HepG2 (cell line): ENCODE measurements at regions not wholly inside any gene's neighbourhood (a gene's known extent, or its start where the extent isn't known, plus 50 kb on each side); places are given as distances from the start of the nearest gene placed in this dataset.

Source experiments
- ATAC-seq: fragments of 200-7000 bp; cut with Tn5 transposase; 3 replicates; pipeline ENCODE4 v1.9.1; 2020; ENCODE audit warnings: mild to moderate bottlenecking, moderate library complexity
- BruUV-seq: library from RNA; stranded (reverse); fragments of 400-500 nt; replicated peaks from 2 replicates; lab custom pipeline; 2021; lab: Mats Ljungman, UMichigan
- CTCF ChIA-PET: fragments of 300-600 bp; formaldehyde crosslinking; extraction: SDS; loops from one replicate; lab custom pipeline; 2021; ENCODE audit warnings: low total read pairs, inconsistent platforms, low intra/inter-chr PET ratio; lab: Yijun Ruan, JAX
- POLR2A ChIA-PET: fragments of 350-600 bp; sonication (Branson Sonifier 250); formaldehyde crosslinking; loops from one replicate; lab custom pipeline; 2020; ENCODE audit warnings: antibody characterized with exemption, inconsistent platforms; lab: Yijun Ruan, JAX
- DNase-seq: peaks from one replicate; pipeline ENCODE4 v3.0.0-alpha.2; 2015; ENCODE audit warnings: low spot score
- FAIRE-seq: peaks from 3 replicates; lab custom pipeline; 2011; peaks lifted over from hg19 to GRCh38; lab: Jason Lieb, UNC
- H2AFZ ChIP-seq: one replicate; pipeline ENCODE4 v1.6.1; 2011; ENCODE audit warnings: low read length, inconsistent platforms
- H3K27ac ChIP-seq: fragments of 300-600 bp; 3 replicates; pipeline ENCODE4 v1.8.0; 2011; ENCODE audit warnings: mixed run types, mild to moderate bottlenecking, mixed read lengths, low read length, inconsistent platforms; ENCODE audit not compliant: insufficient read depth; ENCODE audit errors: extremely low read length
- H3K27me3 ChIP-seq, 2 experiments: fragments of 200-600 bp in 1 of 2; 2 replicates in 1 of 2; 3 replicates in 1 of 2; pipeline versions ENCODE4 v1.6.0 to v1.8.0; 2011; ENCODE audit warnings: low read length in 2 of 2, mild to moderate bottlenecking in 2 of 2, moderate library complexity in 2 of 2, inconsistent platforms in 1 of 2; ENCODE audit not compliant: insufficient read depth in 2 of 2, control insufficient read depth in 1 of 2
- H3K36me3 ChIP-seq, 2 experiments: fragments of 200-600 bp in 1 of 2; replicated peaks in 1 of 2; 2 replicates in 1 of 2; 3 replicates in 1 of 2; pipeline versions ENCODE4 v1.5.1 to v1.8.0; 2011; ENCODE audit warnings: low read length in 2 of 2, inconsistent platforms in 1 of 2; ENCODE audit not compliant: insufficient read depth in 2 of 2, control insufficient read depth in 1 of 2
- H3K4me1 ChIP-seq: 2 replicates; pipeline ENCODE4 v1.5.1; 2012; ENCODE audit warnings: low read length, inconsistent platforms; ENCODE audit not compliant: insufficient read depth
- H3K4me2 ChIP-seq: 2 replicates; pipeline ENCODE4 v1.6.0; 2011; ENCODE audit warnings: low read depth, low read length, inconsistent platforms
- H3K4me3 ChIP-seq, 3 experiments: fragments of 200-600 bp in 1 of 3; sonication (generic), shearing (Covaris generic) in 1 of 3; replicated peaks in 1 of 3; 2 replicates each; pipeline ENCODE4 v1.5.1; 2011 to 2016; ENCODE audit warnings: low read length in 3 of 3, inconsistent platforms in 2 of 3, low read depth in 2 of 3, mild to moderate bottlenecking in 2 of 3, control low read depth in 1 of 3, mixed read lengths in 1 of 3; ENCODE audit not compliant: insufficient read depth in 1 of 3
- H3K79me2 ChIP-seq: one replicate; pipeline ENCODE4 v1.6.1; 2011; ENCODE audit warnings: low read length, inconsistent platforms; ENCODE audit not compliant: insufficient read depth
- H3K9ac ChIP-seq: 2 replicates; pipeline ENCODE4 v1.6.0; 2011; ENCODE audit warnings: mild to moderate bottlenecking, low read depth, low read length, inconsistent platforms; ENCODE audit not compliant: insufficient read depth
- H3K9me3 ChIP-seq: 2 replicates; pipeline ENCODE4 v1.5.1; 2012; ENCODE audit warnings: mild to moderate bottlenecking, low read length
- H4K20me1 ChIP-seq: 2 replicates; pipeline ENCODE4 v1.6.0; 2011; ENCODE audit warnings: inconsistent platforms, mild to moderate bottlenecking, low read length, moderate library complexity; ENCODE audit not compliant: insufficient read depth
- ARNTL ChIP-seq: sonication (generic); formaldehyde crosslinking; IDR thresholded peaks from 2 replicates; pipeline ENCODE4 v1.4.0; 2020; ENCODE audit warnings: mild to moderate bottlenecking, missing genetic modification reagents
- CAMTA2 ChIP-seq: sonication (generic); formaldehyde crosslinking; IDR thresholded peaks from 2 replicates; pipeline ENCODE4 v1.4.0; 2020; ENCODE audit warnings: mild to moderate bottlenecking, missing genetic modification reagents, borderline replicate concordance
- DMAP1 ChIP-seq: IDR thresholded peaks from 2 replicates; pipeline ENCODE4 v1.6.1; 2016
- EHMT2 ChIP-seq: fragments of 200-600 bp; sonication (generic); IDR thresholded peaks from 2 replicates; pipeline ENCODE4 v1.7.0; 2017; ENCODE audit warnings: antibody characterized with exemption, low read depth, low read length, borderline replicate concordance
- FOXC1 ChIP-seq: sonication (generic); formaldehyde crosslinking; IDR thresholded peaks from 2 replicates; pipeline ENCODE4 v1.8.0; 2022; ENCODE audit warnings: mild to moderate bottlenecking, missing genetic modification reagents, borderline replicate concordance
- HOXA9 ChIP-seq: sonication (generic); formaldehyde crosslinking; IDR thresholded peaks from 2 replicates; pipeline ENCODE4 v1.8.1; 2022; ENCODE audit warnings: missing genetic modification reagents, mild to moderate bottlenecking, moderate library complexity, borderline replicate concordance
- IRF2 ChIP-seq: IDR thresholded peaks from 2 replicates; pipeline ENCODE4 v1.6.1; 2018; ENCODE audit warnings: missing genetic modification reagents, missing compliant biosample characterization
- MAFF ChIP-seq: IDR thresholded peaks from 2 replicates; pipeline ENCODE4 v1.6.1; 2011; ENCODE audit warnings: low read depth, low read length, improper control_type of control experiment
- SALL1 ChIP-seq: sonication (generic); formaldehyde crosslinking; IDR thresholded peaks from 2 replicates; pipeline ENCODE4 v1.8.0; 2022; ENCODE audit warnings: mild to moderate bottlenecking, missing genetic modification reagents
- SNAPC2 ChIP-seq: sonication (generic); formaldehyde crosslinking; IDR thresholded peaks from 2 replicates; pipeline ENCODE4 v1.8.1; 2022; ENCODE audit warnings: mild to moderate bottlenecking, missing genetic modification reagents
- TBX3 ChIP-seq: fragments of 450-650 bp; IDR thresholded peaks from 2 replicates; pipeline ENCODE4 v1.6.1; 2017; ENCODE audit warnings: antibody characterized with exemption, mild to moderate bottlenecking, inconsistent platforms, borderline replicate concordance
- ZNF101 ChIP-seq: sonication (generic); formaldehyde crosslinking; IDR thresholded peaks from 2 replicates; pipeline ENCODE4 v1.4.0; 2020; ENCODE audit warnings: mild to moderate bottlenecking, low read depth, missing genetic modification reagents, borderline replicate concordance
- ZNF484 ChIP-seq: sonication (generic); formaldehyde crosslinking; IDR thresholded peaks from 2 replicates; pipeline ENCODE4 v1.5.1; 2020; ENCODE audit warnings: mild to moderate bottlenecking, low read depth, missing genetic modification reagents, borderline replicate concordance
- ZNF530 ChIP-seq: sonication (generic); formaldehyde crosslinking; IDR thresholded peaks from 2 replicates; pipeline ENCODE4 v1.5.0; 2020; ENCODE audit warnings: low read depth, mild to moderate bottlenecking, missing genetic modification reagents
- ZNF687 ChIP-seq: sonication (generic); formaldehyde crosslinking; IDR thresholded peaks from 2 replicates; pipeline ENCODE4 v1.5.1; 2020; ENCODE audit warnings: mild to moderate bottlenecking, missing genetic modification reagents, moderate library complexity
- ZNF7 ChIP-seq: IDR thresholded peaks from 2 replicates; pipeline ENCODE4 v1.6.1; 2016; ENCODE audit warnings: missing biosample characterization, missing genetic modification reagents
- WGBS: methylation state at CpG from one replicate; pipeline ENCODE4 v1.1.6; 2017; ENCODE audit warnings: low lambda C conversion rate; 5-methylcytosine and 5-hydroxymethylcytosine counted together
- in situ Hi-C: cut with HindIII; loops from 2 replicates; pipeline ENCODE4 v1.10.0; 2017; ENCODE audit warnings: low pct_unique_long_range_greater_than_20kb; ENCODE audit not compliant: extremely low pct_ligation_motif_present
- intact Hi-C: fragments of 100-400 bp; cut with micrococcal nuclease; formaldehyde crosslinking; loops from one replicate; pipeline ENCODE4 v1.10.0; 2022; ENCODE audit not compliant: unreplicated experiment

- Histone ChIP-seq H4K20me1 (no peaks in the 10 kb centered on the region), H3K27ac (no peak overlapping the region), H3K4me2 (no peak overlapping the region), H3K9me3 (no peaks in the 10 kb centered on the region), H2AFZ (no peak overlapping the region)
- DNase-seq: no peak
- TF ChIP-seq ZNF484: no peak
- TF ChIP-seq SNAPC2 (CRISPR knock-in tag): no peak
- TF ChIP-seq EHMT2: no peak
- no peak for TF ChIP-seq CAMTA2 (CRISPR knock-in tag)
- TF ChIP-seq, all 625 proteins: peak for 0
- BruUV-seq: no TSS peak
- no peak for FAIRE-seq
- Histone ChIP-seq H3K4me1 (peaks cover 48% of the 10 kb centered on the region), H3K4me3 (no peak overlapping the region), H3K79me2 (no peaks in the 10 kb centered on the region), H3K9ac (no peak overlapping the region), H3K27me3 (peaks cover 0 to 23% of the 10 kb centered on the region in 2 experiments; a peak in 3 of 5 replicates), H3K36me3 (no peaks in the 10 kb centered on the region)
- 83% methylated on average over 11 of the region's 11 CpGs for WGBS
- intact Hi-C loops: no loop called here
- no peak for ATAC-seq
- ChIA-PET CTCF (no interaction called here), POLR2A (no interaction called here)
- in situ Hi-C loops: no loop called here
These were observed 109.6 kb downstream of the SIK1 start for GRCh38 chr21:43317254-43317748.

- H3K27ac ChIP-seq: no peak overlapping the region
- H4K20me1 ChIP-seq: no peaks in the 10 kb centered on the region
- FAIRE-seq (no peak), DNase-seq (no peak), ATAC-seq (no peak)
- POLR2A ChIA-PET: no interaction called here
- 80% methylated on average over 12 of the region's 19 CpGs for WGBS
- H3K9me3 ChIP-seq: no peaks in the 10 kb centered on the region
- H3K36me3 ChIP-seq: no peaks in the 10 kb centered on the region
- H3K4me1 ChIP-seq: peaks cover 56% of the 10 kb centered on the region
- no peak overlapping the region for H3K9ac ChIP-seq
- BruUV-seq: no TSS peak
- no peak overlapping the region for H3K4me3 ChIP-seq
- CTCF ChIA-PET: no interaction called here
- intact Hi-C loops (no loop called here), in situ Hi-C loops (no loop called here)
- peaks cover 0 to 23% of the 10 kb centered on the region in 2 experiments; a peak in 3 of 5 replicates for H3K27me3 ChIP-seq
- H2AFZ ChIP-seq: no peak overlapping the region
- H3K4me2 ChIP-seq: no peak overlapping the region
- no peaks in the 10 kb centered on the region for H3K79me2 ChIP-seq
- TF ChIP-seq IRF2 (CRISPR knock-in tag): no peak
- no peak for TF ChIP-seq MAFF
- no peak for TF ChIP-seq HOXA9 (CRISPR knock-in tag)
- no peak for TF ChIP-seq TBX3
- no peak for TF ChIP-seq ARNTL (CRISPR knock-in tag)
- TF ChIP-seq ZNF530 (CRISPR knock-in tag): no peak
- TF ChIP-seq FOXC1 (CRISPR knock-in tag): no peak
- TF ChIP-seq SALL1 (CRISPR knock-in tag): no peak
- TF ChIP-seq ZNF687: no peak
- TF ChIP-seq DMAP1 (CRISPR knock-in tag): no peak
- no peak for TF ChIP-seq ZNF101 (CRISPR knock-in tag)
- TF ChIP-seq ZNF7: no peak
These were observed 110.6 kb downstream of the SIK1 start for GRCh38 chr21:43316156-43316845.
